Sigmoid colon (tissue), 6 donors: ENCODE measurements at regions not wholly inside any gene's neighbourhood (a gene's known extent, or its start where the extent isn't known, plus 50 kb on each side); places are given as distances from the start of the nearest gene placed in this dataset.

ENCODE experiments used
- DNase-seq: peaks from one replicate; pipeline ENCODE4 v3.0.0-alpha.2; 2019
- H3K27ac ChIP-seq, 4 donors: fragments of 200-600 bp; sonication (generic); one replicate each; pipeline ENCODE4 v1.5.1; 2016 to 2019; ENCODE audit warnings: mild to moderate bottlenecking in 1 of 4
- H3K27me3 ChIP-seq, 3 donors: fragments of 200-600 bp; sonication (generic); one replicate each; pipeline ENCODE4 v1.5.1; 2019; ENCODE audit warnings: mild to moderate bottlenecking in 1 of 3
- H3K36me3 ChIP-seq, 4 donors: fragments of 200-600 bp; sonication (generic); one replicate each; pipeline ENCODE4 v1.5.1; 2016 to 2019
- H3K4me1 ChIP-seq, 4 donors: fragments of 200-600 bp; sonication (generic); one replicate each; pipeline ENCODE4 v1.5.1; 2017 to 2019
- H3K4me3 ChIP-seq, 4 donors: fragments of 200-600 bp; sonication (generic); one replicate each; pipeline ENCODE4 v1.5.1; 2017 to 2019; ENCODE audit warnings: mild to moderate bottlenecking in 2 of 4, moderate library complexity in 1 of 4
- H3K9me3 ChIP-seq, 4 donors: fragments of 200-600 bp in 3 of 4; sonication (generic) in 3 of 4; one replicate each; pipeline versions ENCODE4 v1.5.1 to v1.6.1; 2013 to 2019
- EP300 ChIP-seq, 4 donors: sonication (generic); formaldehyde crosslinking; IDR thresholded peaks; one replicate each; pipeline ENCODE4 v1.6.1; 2017; ENCODE audit warnings: antibody characterized with exemption in 4 of 4
- POLR2A ChIP-seq, 2 donors: fragments of 450-650 bp; IDR thresholded peaks; one replicate each; pipeline ENCODE4 v1.6.1; 2016; ENCODE audit warnings: antibody characterized with exemption in 2 of 2, mild to moderate bottlenecking in 2 of 2, moderate library complexity in 2 of 2
- POLR2AphosphoS5 ChIP-seq, 4 donors: sonication (generic); formaldehyde crosslinking; IDR thresholded peaks; one replicate each; pipeline ENCODE4 v1.6.1; 2017; ENCODE audit warnings: antibody characterized with exemption in 4 of 4
- WGBS, 2 donors: extraction: QIAGEN DNeasy Blood & Tissue Kit; methylation state at CpG; one replicate each; pipeline ENCODE4 v1.1.7; 2013; 5-methylcytosine and 5-hydroxymethylcytosine counted together
- intact Hi-C: fragments of 100-400 bp; cut with DNase I; formaldehyde crosslinking; loops from one replicate; pipeline ENCODE4 v1.15.1; 2023
- TF ChIP-seq, protein P1 (sequence below), 4 experiments: fragments of 450-650 bp in 3 of 4; fragments of 200-600 bp in 1 of 4; IDR thresholded peaks; one replicate each; pipeline ENCODE4 v1.5.1; 2016 to 2019; ENCODE audit warnings: antibody characterized with exemption in 4 of 4, mild to moderate bottlenecking in 3 of 4, moderate library complexity in 2 of 4
- donor health status: healthy with polysubstance abuse.
- donor health status: healthy.

- WGBS, 2 donors, result 35 to 68% methylated on average over 1 of the region's 1 CpG
- H3K36me3 ChIP-seq, result no peaks in the 10 kb centered on the region
- no peaks in the 10 kb centered on the region for H3K27me3 ChIP-seq
- H3K4me1 ChIP-seq, result no peaks in the 10 kb centered on the region
- H3K4me3 ChIP-seq, result no peak overlapping the region
- TF ChIP-seq POLR2AphosphoS5 (IDR thresholded peaks at IDR 0.05) (no peak), POLR2A (IDR thresholded peaks at IDR 0.05) (no peak), EP300 (IDR thresholded peaks at IDR 0.05) (no peak)
- TF ChIP-seq, protein P1, sequence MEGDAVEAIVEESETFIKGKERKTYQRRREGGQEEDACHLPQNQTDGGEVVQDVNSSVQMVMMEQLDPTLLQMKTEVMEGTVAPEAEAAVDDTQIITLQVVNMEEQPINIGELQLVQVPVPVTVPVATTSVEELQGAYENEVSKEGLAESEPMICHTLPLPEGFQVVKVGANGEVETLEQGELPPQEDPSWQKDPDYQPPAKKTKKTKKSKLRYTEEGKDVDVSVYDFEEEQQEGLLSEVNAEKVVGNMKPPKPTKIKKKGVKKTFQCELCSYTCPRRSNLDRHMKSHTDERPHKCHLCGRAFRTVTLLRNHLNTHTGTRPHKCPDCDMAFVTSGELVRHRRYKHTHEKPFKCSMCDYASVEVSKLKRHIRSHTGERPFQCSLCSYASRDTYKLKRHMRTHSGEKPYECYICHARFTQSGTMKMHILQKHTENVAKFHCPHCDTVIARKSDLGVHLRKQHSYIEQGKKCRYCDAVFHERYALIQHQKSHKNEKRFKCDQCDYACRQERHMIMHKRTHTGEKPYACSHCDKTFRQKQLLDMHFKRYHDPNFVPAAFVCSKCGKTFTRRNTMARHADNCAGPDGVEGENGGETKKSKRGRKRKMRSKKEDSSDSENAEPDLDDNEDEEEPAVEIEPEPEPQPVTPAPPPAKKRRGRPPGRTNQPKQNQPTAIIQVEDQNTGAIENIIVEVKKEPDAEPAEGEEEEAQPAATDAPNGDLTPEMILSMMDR (IDR thresholded peaks at IDR 0.05), result no peak
- intact Hi-C loops, result no loop called here
- no peak overlapping the region for H3K27ac ChIP-seq
- DNase-seq, result no peak
- H3K9me3 ChIP-seq, result no peaks in the 10 kb centered on the region
These were observed 1136.0 kb downstream of the SUCLG1 start for GRCh38 chr2:83323038-83323437.

- Histone ChIP-seq H3K4me1 (no peaks in the 10 kb centered on the region), H3K27me3 (no peaks in the 10 kb centered on the region), H3K9me3 (no peaks in the 10 kb centered on the region), H3K27ac (no peak overlapping the region), H3K4me3 (no peak overlapping the region), H3K36me3 (no peaks in the 10 kb centered on the region)
- DNase-seq, result no peak
- intact Hi-C loops, result no loop called here
- TF ChIP-seq POLR2A (IDR thresholded peaks at IDR 0.05), result no peak
- TF ChIP-seq, protein P1 (IDR thresholded peaks at IDR 0.05), result no peak
- TF ChIP-seq POLR2AphosphoS5 (IDR thresholded peaks at IDR 0.05), result no peak
- no peak for TF ChIP-seq EP300 (IDR thresholded peaks at IDR 0.05)
These were observed 1139.0 kb downstream of the SUCLG1 start for GRCh38 chr2:83320053-83320452.

DNA sequence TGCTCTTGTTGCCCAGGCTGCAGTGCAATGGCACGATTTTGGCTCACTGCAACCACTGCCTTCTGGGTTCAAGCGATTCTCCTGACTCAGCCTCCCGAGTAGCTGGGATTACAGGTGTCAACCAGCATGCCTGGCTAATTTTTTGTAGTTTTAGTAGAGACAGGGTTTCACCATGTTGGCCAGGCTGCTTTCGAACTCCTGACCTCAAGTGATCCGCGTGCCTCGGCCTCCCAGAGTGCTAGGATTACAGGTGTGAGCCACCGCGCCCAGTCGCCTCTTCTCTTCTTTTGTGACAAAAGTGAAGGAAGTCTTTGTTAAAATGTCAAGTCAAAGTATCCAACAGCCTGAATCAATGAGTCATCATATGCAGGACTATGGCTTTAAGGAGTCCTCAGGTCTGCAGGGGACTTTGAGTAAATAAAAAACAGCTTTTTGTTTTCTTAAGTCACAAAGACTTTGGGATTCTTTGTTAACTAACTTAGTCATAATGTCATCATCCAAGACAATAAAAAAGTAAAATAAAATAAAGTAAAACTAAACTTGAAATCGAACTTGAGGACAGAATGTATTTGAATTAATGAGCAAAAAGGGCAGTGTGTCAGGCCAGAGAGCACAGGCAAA, 1153.2 kb downstream of the SUCLG1 start:
- Histone ChIP-seq H3K27ac (no peak overlapping the region), H3K4me3 (no peak overlapping the region), H3K4me1 (no peaks in the 10 kb centered on the region), H3K36me3 (no peaks in the 10 kb centered on the region), H3K9me3 (no peaks in the 10 kb centered on the region), H3K27me3 (no peaks in the 10 kb centered on the region)
- intact Hi-C loops, result no loop called here
- TF ChIP-seq POLR2A (IDR thresholded peaks at IDR 0.05) (no peak), EP300 (IDR thresholded peaks at IDR 0.05) (no peak), POLR2AphosphoS5 (IDR thresholded peaks at IDR 0.05) (no peak)
- TF ChIP-seq, protein P1 (IDR thresholded peaks at IDR 0.05), result no peak
- no peak for DNase-seq
- 78 to 79% methylated on average over 11 of the region's 11 CpGs for WGBS, 2 donors

GRCh38 chr2:83291083-83291482, 1168.0 kb downstream of the SUCLG1 start:
- no peak overlapping the region for H3K27ac ChIP-seq
- no peaks in the 10 kb centered on the region for H3K36me3 ChIP-seq
- no peak overlapping the region for H3K4me3 ChIP-seq
- TF ChIP-seq POLR2AphosphoS5 (IDR thresholded peaks at IDR 0.05), result no peak
- no peak for TF ChIP-seq POLR2A (IDR thresholded peaks at IDR 0.05)
- no peak for TF ChIP-seq EP300 (IDR thresholded peaks at IDR 0.05)
- TF ChIP-seq, protein P1 (IDR thresholded peaks at IDR 0.05), result no peak
- intact Hi-C loops, result no loop called here
- H3K9me3 ChIP-seq, result no peaks in the 10 kb centered on the region
- DNase-seq, result no peak
- H3K4me1 ChIP-seq, result no peaks in the 10 kb centered on the region
- H3K27me3 ChIP-seq, result no peaks in the 10 kb centered on the region
- WGBS, 2 donors, result 89 to 90% methylated on average over 4 of the region's 4 CpGs

- no peak overlapping the region for H3K27ac ChIP-seq
- no peaks in the 10 kb centered on the region for H3K36me3 ChIP-seq
- intact Hi-C loops, result no loop called here
- H3K4me3 ChIP-seq, result no peak overlapping the region
- H3K4me1 ChIP-seq, result no peaks in the 10 kb centered on the region
- H3K27me3 ChIP-seq, result no peaks in the 10 kb centered on the region
- DNase-seq, result no peak
- no peaks in the 10 kb centered on the region for H3K9me3 ChIP-seq
- TF ChIP-seq, protein P1 (IDR thresholded peaks at IDR 0.05), result no peak
- TF ChIP-seq POLR2A (IDR thresholded peaks at IDR 0.05) (no peak), EP300 (IDR thresholded peaks at IDR 0.05) (no peak), POLR2AphosphoS5 (IDR thresholded peaks at IDR 0.05) (no peak)
These were observed 1176.2 kb downstream of the SUCLG1 start for GRCh38 chr2:83282841-83283240.
